ENCODE measurements at regions not wholly inside any gene's neighbourhood (a gene's known extent, or its start where the extent isn't known, plus 50 kb on each side); places are given as distances from the start of the nearest gene placed in this dataset.
"Not testable (repeated sequence)": the region's sequence is repeated elsewhere in the genome, so short reads cannot be mapped to it uniquely, and the experiment has no call there.

- no peak for DNase-seq
Observed at GRCh38 chr4:124459196-124459940, 253.2 kb downstream of the ANKRD50 start.

GRCh38 chr4:124459941-124460310, 252.6 kb downstream of the ANKRD50 start:
- DNase-seq: no peak

GRCh38 chr4:124461592-124461991, 250.9 kb downstream of the ANKRD50 start:
- not testable (repeated sequence) for DNase-seq

- DNase-seq: no peak
Observed at GRCh38 chr4:124462954-124463828, 249.3 kb downstream of the ANKRD50 start.

- no peak for DNase-seq
Observed at GRCh38 chr4:124464836-124465235, 247.7 kb downstream of the ANKRD50 start.

GRCh38 chr4:124468360-124468759, 244.2 kb downstream of the ANKRD50 start:
- no peak for DNase-seq

GRCh38 chr4:124469981-124470380, 242.6 kb downstream of the ANKRD50 start:
- no peak for DNase-seq

GRCh38 chr4:124478470-124478869, 234.1 kb downstream of the ANKRD50 start:
- DNase-seq: no peak

- no peak for DNase-seq
Observed at GRCh38 chr4:124480061-124480460, 232.5 kb downstream of the ANKRD50 start.

- DNase-seq: no peak
Observed at GRCh38 chr4:124481123-124481522, 231.4 kb downstream of the ANKRD50 start.

- no peak for DNase-seq
Observed at GRCh38 chr4:124483048-124483906, 229.3 kb downstream of the ANKRD50 start.

GRCh38 chr4:124484008-124484407, 228.5 kb downstream of the ANKRD50 start:
- DNase-seq: no peak

GRCh38 chr4:124484940-124485339, 227.6 kb downstream of the ANKRD50 start:
- DNase-seq: no peak

GRCh38 chr4:124486423-124486822, 226.1 kb downstream of the ANKRD50 start:
- DNase-seq: no peak

GRCh38 chr4:124487651-124488050, 224.9 kb downstream of the ANKRD50 start:
- no peak for DNase-seq

- DNase-seq: no peak
Observed at GRCh38 chr4:124491361-124492145, 221.0 kb downstream of the ANKRD50 start.

- no peak for DNase-seq
Observed at GRCh38 chr4:124499261-124499660, 213.3 kb downstream of the ANKRD50 start.

GRCh38 chr4:124501576-124501975, 211.0 kb downstream of the ANKRD50 start:
- no peak for DNase-seq

- DNase-seq: no peak
Observed at GRCh38 chr4:124504431-124504830, 208.1 kb downstream of the ANKRD50 start.

GRCh38 chr4:124505211-124505610, 207.3 kb downstream of the ANKRD50 start:
- DNase-seq: no peak

GRCh38 chr4:124509151-124509550, 203.4 kb downstream of the ANKRD50 start:
- DNase-seq: no peak

- no peak for DNase-seq
Observed at GRCh38 chr4:124514588-124514987, 197.9 kb downstream of the ANKRD50 start.
